CD14-positive monocyte (primary cell): ENCODE measurements at regions not wholly inside any gene's neighbourhood (a gene's known extent, or its start where the extent isn't known, plus 50 kb on each side); places are given as distances from the start of the nearest gene placed in this dataset.

Experiments
- DNase-seq, 3 donors: peaks; one replicate each; pipeline ENCODE4 v3.0.0-alpha.2; 2011 to 2022
- H2AFZ ChIP-seq: 2 replicates; pipeline ENCODE4 v1.6.0; 2012; ENCODE audit warnings: mild to moderate bottlenecking, low read depth, low read length, inconsistent platforms; ENCODE audit not compliant: insufficient read depth, poor library complexity, severe bottlenecking
- H3K27ac ChIP-seq, 2 donors: 1 replicate in 1 of 2; 2 replicates in 1 of 2; pipeline ENCODE4 v1.5.1; 2012 to 2013; ENCODE audit warnings: low read length in 2 of 2, control low read depth in 1 of 2, inconsistent platforms in 1 of 2, low read depth in 1 of 2, mild to moderate bottlenecking in 1 of 2
- H3K27me3 ChIP-seq, 2 donors: one replicate each; pipeline versions ENCODE4 v1.6.0 to v1.6.1; 2011 to 2013; ENCODE audit warnings: low read length in 2 of 2; ENCODE audit not compliant: control insufficient read depth in 2 of 2, insufficient read depth in 2 of 2
- H3K36me3 ChIP-seq, 2 donors: replicated peaks in 1 of 2; 1 replicate in 1 of 2; 2 replicates in 1 of 2; pipeline versions ENCODE4 v1.5.1 to v1.6.1; 2012 to 2013; ENCODE audit warnings: low read length in 2 of 2, control low read depth in 1 of 2, inconsistent platforms in 1 of 2, mild to moderate bottlenecking in 1 of 2; ENCODE audit not compliant: insufficient read depth in 2 of 2, control insufficient read depth in 1 of 2
- H3K4me1 ChIP-seq, 2 donors: 1 replicate in 1 of 2; 2 replicates in 1 of 2; pipeline versions ENCODE4 v1.5.1 to v1.6.1; 2012 to 2013; ENCODE audit warnings: low read length in 2 of 2, control low read depth in 1 of 2, inconsistent platforms in 1 of 2, mild to moderate bottlenecking in 1 of 2, moderate library complexity in 1 of 2; ENCODE audit not compliant: insufficient read depth in 2 of 2, control insufficient read depth in 1 of 2
- H3K4me2 ChIP-seq: replicated peaks from 2 replicates; pipeline ENCODE3; 2012; ENCODE audit warnings: low read length, moderate library complexity, mild to moderate bottlenecking; ENCODE audit not compliant: poor library complexity, severe bottlenecking; ENCODE audit errors: extremely low read depth
- H3K4me3 ChIP-seq, 3 experiments: fragments of 200-600 bp in 1 of 3; sonication (generic) in 1 of 3; replicated peaks in 1 of 3; 1 replicate in 2 of 3; 2 replicates in 1 of 3; pipeline ENCODE4 v1.5.1; 2011 to 2013; ENCODE audit warnings: low read length in 3 of 3, mild to moderate bottlenecking in 3 of 3, control low read depth in 2 of 3, low read depth in 2 of 3, inconsistent platforms in 1 of 3, moderate library complexity in 1 of 3
- H3K79me2 ChIP-seq: 2 replicates; pipeline ENCODE4 v1.6.0; 2012; ENCODE audit warnings: mild to moderate bottlenecking, control low read depth, inconsistent platforms, low read length, moderate library complexity; ENCODE audit not compliant: insufficient read depth
- H3K9ac ChIP-seq: 2 replicates; pipeline ENCODE4 v1.6.0; 2017; ENCODE audit warnings: low read length, mild to moderate bottlenecking; ENCODE audit not compliant: insufficient read depth, poor library complexity, severe bottlenecking
- H3K9me3 ChIP-seq, 2 donors: replicated peaks in 1 of 2; 1 replicate in 1 of 2; 2 replicates in 1 of 2; pipeline versions ENCODE4 v1.5.1 to v1.6.1; 2012 to 2013; ENCODE audit warnings: low read length in 2 of 2, control low read depth in 1 of 2; ENCODE audit not compliant: control insufficient read depth in 1 of 2, insufficient read depth in 1 of 2
- H4K20me1 ChIP-seq: 2 replicates; pipeline ENCODE4 v1.6.0; 2012; ENCODE audit warnings: mild to moderate bottlenecking, low read length, control low read depth, moderate library complexity; ENCODE audit not compliant: insufficient read depth
- H3K27ac Mint-ChIP-seq, 7 donors: one replicate each; pipeline ENCODE4 v1.8.0; 2020; ENCODE audit warnings: mild to moderate bottlenecking in 7 of 7, mixed read lengths in 7 of 7, moderate library complexity in 6 of 7, inconsistent platforms in 2 of 7
- H3K27me3 Mint-ChIP-seq, 3 donors: one replicate each; pipeline ENCODE4 v1.8.0; 2021 to 2022; ENCODE audit warnings: low read depth in 3 of 3, mild to moderate bottlenecking in 3 of 3, mixed read lengths in 3 of 3, moderate library complexity in 3 of 3, inconsistent platforms in 1 of 3
- H3K36me3 Mint-ChIP-seq, 2 donors: one replicate each; pipeline ENCODE4 v1.8.0; 2020; ENCODE audit warnings: mixed read lengths in 2 of 2, inconsistent platforms in 1 of 2, mild to moderate bottlenecking in 1 of 2
- H3K4me1 Mint-ChIP-seq: one replicate; pipeline ENCODE4 v1.8.0; 2020; ENCODE audit warnings: mild to moderate bottlenecking, mixed read lengths
- H3K4me3 Mint-ChIP-seq, 2 donors: one replicate each; pipeline ENCODE4 v1.8.0; 2020; ENCODE audit warnings: mild to moderate bottlenecking in 2 of 2, mixed read lengths in 2 of 2, moderate library complexity in 1 of 2
- H3K9me3 Mint-ChIP-seq, 7 donors: one replicate each; pipeline ENCODE4 v1.8.0; 2020 to 2022; ENCODE audit warnings: mixed read lengths in 7 of 7, mild to moderate bottlenecking in 6 of 7, moderate library complexity in 6 of 7, inconsistent platforms in 2 of 7
- CTCF ChIP-seq: fragments of 200-600 bp; IDR thresholded peaks from one replicate; pipeline ENCODE4 v1.8.0; 2022; ENCODE audit warnings: antibody characterized with exemption, mild to moderate bottlenecking
- WGBS: methylation state at CpG from one replicate; pipeline ENCODE4 v1.1.5; 2013; ENCODE audit warnings: missing lambda C conversion rate; ENCODE audit not compliant: insufficient coverage; 5-methylcytosine and 5-hydroxymethylcytosine counted together
- intact Hi-C, 2 donors: fragments of 100-400 bp; cut with micrococcal nuclease; formaldehyde crosslinking; loops; one replicate each; pipeline versions ENCODE4 v1.15.0 to v1.15.1; 2023

- H3K36me3 Mint-ChIP-seq, result peaks cover 1 to 5% of the 10 kb centered on the region in 2 donors
- no peak overlapping the region for H3K4me3 ChIP-seq
- H3K9ac ChIP-seq, result no peak overlapping the region
- no peak overlapping the region for H3K4me2 ChIP-seq
- peaks cover 20% of the 10 kb centered on the region in 2 donors for H3K4me1 ChIP-seq
- no peak overlapping the region for H3K4me3 Mint-ChIP-seq
- no peak overlapping the region for H3K27ac Mint-ChIP-seq
- no peak for DNase-seq
- H2AFZ ChIP-seq, result no peak overlapping the region
- H3K79me2 ChIP-seq, result no peaks in the 10 kb centered on the region
- no peak overlapping the region for H3K27ac ChIP-seq
- no peaks in the 10 kb centered on the region for H3K27me3 Mint-ChIP-seq
- no peaks in the 10 kb centered on the region for H3K36me3 ChIP-seq
- no peak for TF ChIP-seq CTCF
- H3K4me1 Mint-ChIP-seq, result peaks cover 17% of the 10 kb centered on the region
- no peaks in the 10 kb centered on the region for H3K27me3 ChIP-seq
- peaks cover 0 to 8% (median 2%) of the 10 kb centered on the region in 7 donors for H3K9me3 Mint-ChIP-seq
- H3K9me3 ChIP-seq, result no peaks in the 10 kb centered on the region
- no peaks in the 10 kb centered on the region for H4K20me1 ChIP-seq
- intact Hi-C loops, result loop anchor here in 1 of 2 donors (10.0 kb wide), 1 partner anchor 535 kb away; the partner anchor contains the start of gene CITED2
Observed at GRCh38 chr6:139909992-139910391, 535.5 kb upstream of the CITED2 start.

- no peak overlapping the region for H3K27ac ChIP-seq
- H3K9ac ChIP-seq, result no peak overlapping the region
- intact Hi-C loops, result no loop called here
- no peaks in the 10 kb centered on the region for H3K27me3 ChIP-seq
- H3K4me1 ChIP-seq, result peaks cover 39 to 43% of the 10 kb centered on the region in 2 donors
- DNase-seq, result no peak
- Mint-ChIP-seq H3K4me1 (peaks cover 38% of the 10 kb centered on the region), H3K36me3 (peaks cover 0 to 5% of the 10 kb centered on the region in 2 donors), H3K27ac (peak overlapping the region in 2 of 7 donors; percentile 48 to 61), H3K27me3 (peaks cover 0 to 2% (median 0%) of the 10 kb centered on the region in 3 donors), H3K4me3 (no peak overlapping the region), H3K9me3 (peaks cover 0 to 13% (median 6%) of the 10 kb centered on the region in 7 donors)
- H4K20me1 ChIP-seq, result no peaks in the 10 kb centered on the region
- H3K36me3 ChIP-seq, result no peaks in the 10 kb centered on the region
- WGBS, result no CpG with 5 or more reads among the region's 3 CpGs
- no peak overlapping the region for H3K4me3 ChIP-seq
- H3K4me2 ChIP-seq, result no peak overlapping the region
- no peak for TF ChIP-seq CTCF
- H2AFZ ChIP-seq, result no peak overlapping the region
- no peaks in the 10 kb centered on the region for H3K79me2 ChIP-seq
- peaks cover 4 to 6% of the 10 kb centered on the region in 2 donors for H3K9me3 ChIP-seq
Observed at GRCh38 chr6:139905404-139906052, 531.1 kb upstream of the CITED2 start.
